ENCODE measurements at regions not wholly inside any gene's neighbourhood (a gene's known extent, or its start where the extent isn't known, plus 50 kb on each side); places are given as distances from the start of the nearest gene placed in this dataset.

DNA sequence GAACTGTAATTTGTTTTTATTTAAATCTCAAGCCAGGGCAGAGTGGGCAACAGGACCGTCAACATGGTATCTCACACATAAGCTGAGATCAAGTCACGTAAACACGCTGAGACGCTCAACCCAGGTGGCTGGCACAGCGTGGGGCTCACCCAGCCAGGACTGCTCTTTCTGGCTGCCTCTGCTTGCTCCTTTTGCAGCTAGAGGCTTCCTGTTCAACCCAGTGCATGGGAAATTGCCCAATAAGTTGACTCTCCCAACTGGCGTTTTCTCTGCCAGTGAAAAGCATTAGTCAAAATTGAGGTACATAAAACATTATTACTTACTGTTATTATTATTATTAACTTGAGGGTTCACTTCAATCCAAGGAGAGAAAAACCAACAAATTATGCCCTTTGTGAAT, 398.1 kb downstream of the NR2F2 start:
- no peak for DNase-seq
- H3K9me3 Mint-ChIP-seq (ENCODE audit: low read depth, unreplicated experiment): no peaks in the 10 kb centered on the region
- no peak overlapping the region for H3K4me3 Mint-ChIP-seq (ENCODE audit: low read depth, unreplicated experiment)
- CTCF ChIA-PET: no interaction called here
- no peaks in the 10 kb centered on the region for H3K27me3 Mint-ChIP-seq (ENCODE audit: unreplicated experiment)
- peaks cover 10% of the 10 kb centered on the region for H3K4me1 Mint-ChIP-seq (ENCODE audit: low read depth, unreplicated experiment)
- TF ChIP-seq CTCF (IDR thresholded peaks at IDR 0.05; ENCODE audit: unreplicated experiment): no peak
- no peak overlapping the region for H3K27ac Mint-ChIP-seq (ENCODE audit: unreplicated experiment)
- BruUV-seq (replicated peaks): no TSS peak
- no peaks in the 10 kb centered on the region for H3K36me3 Mint-ChIP-seq (ENCODE audit: insufficient read depth, unreplicated experiment)
- intact Hi-C loops (cut with micrococcal nuclease; ENCODE audit: unreplicated experiment): no loop called here

DNA sequence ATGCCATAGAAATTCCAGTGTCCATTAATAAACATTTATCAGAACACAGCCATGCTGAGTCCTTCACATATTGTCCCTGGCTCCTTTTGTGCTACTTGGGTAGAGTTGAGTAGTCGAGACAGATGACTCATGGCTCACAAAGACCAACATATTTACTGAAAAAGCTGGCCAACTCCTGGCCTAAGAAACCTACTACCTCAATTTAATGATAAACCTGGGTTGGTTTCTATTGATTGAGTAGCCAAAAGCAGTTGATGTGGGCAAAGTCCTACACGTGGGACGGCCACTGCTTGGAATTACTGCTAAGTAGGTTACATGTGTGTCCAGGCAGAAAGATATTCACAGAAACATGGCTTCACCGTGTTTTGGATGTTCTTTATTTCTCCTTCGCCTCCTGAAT, 402.2 kb downstream of the NR2F2 start:
- Mint-ChIP-seq H3K4me1 (ENCODE audit: low read depth, unreplicated experiment) (peaks cover 16% of the 10 kb centered on the region), H3K9me3 (ENCODE audit: low read depth, unreplicated experiment) (no peaks in the 10 kb centered on the region), H3K36me3 (ENCODE audit: insufficient read depth, unreplicated experiment) (no peaks in the 10 kb centered on the region), H3K4me3 (ENCODE audit: low read depth, unreplicated experiment) (no peak overlapping the region), H3K27ac (ENCODE audit: unreplicated experiment) (no peak overlapping the region), H3K27me3 (ENCODE audit: unreplicated experiment) (no peaks in the 10 kb centered on the region)
- CTCF ChIA-PET: interaction anchor here (1.6 kb wide), 1 partner anchor 10 kb away, joined by 6 read pairs; no protein-coding TSS in a partner anchor
- intact Hi-C loops (cut with micrococcal nuclease; ENCODE audit: unreplicated experiment): no loop called here
- BruUV-seq (replicated peaks): no TSS peak
- TF ChIP-seq CTCF (IDR thresholded peaks at IDR 0.05; ENCODE audit: unreplicated experiment): no peak
- DNase-seq: peak; percentile 30

DNA sequence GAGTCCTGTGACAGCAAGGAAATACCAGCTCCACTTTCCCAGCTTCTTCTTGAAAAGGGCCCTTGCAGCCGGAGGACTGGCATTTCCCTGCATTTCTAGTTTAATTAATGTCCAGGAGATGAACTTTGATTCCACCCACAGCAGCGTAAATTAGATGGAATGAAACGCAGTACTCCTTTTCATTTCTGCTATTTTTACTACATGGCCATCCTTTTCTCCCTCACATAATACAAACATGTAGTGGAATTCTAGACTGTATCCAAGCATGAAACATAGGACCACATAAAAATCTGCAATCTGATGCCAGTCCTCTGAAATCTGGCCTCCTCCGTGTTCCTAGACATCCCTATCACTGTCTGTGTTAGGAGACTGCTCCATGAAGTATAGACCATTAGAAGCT, 403.2 kb downstream of the NR2F2 start:
- no peaks in the 10 kb centered on the region for H3K27me3 Mint-ChIP-seq (ENCODE audit: unreplicated experiment)
- no peaks in the 10 kb centered on the region for H3K36me3 Mint-ChIP-seq (ENCODE audit: insufficient read depth, unreplicated experiment)
- H3K4me3 Mint-ChIP-seq (ENCODE audit: low read depth, unreplicated experiment): no peak overlapping the region
- intact Hi-C loops (cut with micrococcal nuclease; ENCODE audit: unreplicated experiment): no loop called here
- H3K9me3 Mint-ChIP-seq (ENCODE audit: low read depth, unreplicated experiment): no peaks in the 10 kb centered on the region
- TF ChIP-seq CTCF (IDR thresholded peaks at IDR 0.05; ENCODE audit: unreplicated experiment): no peak
- H3K27ac Mint-ChIP-seq (ENCODE audit: unreplicated experiment): no peak overlapping the region
- no TSS peak for BruUV-seq (replicated peaks)
- CTCF ChIA-PET: interaction anchor here (1.6 kb wide), 1 partner anchor 9 kb away, joined by 6 read pairs; no protein-coding TSS in a partner anchor
- peaks cover 16% of the 10 kb centered on the region for H3K4me1 Mint-ChIP-seq (ENCODE audit: low read depth, unreplicated experiment)
- no peak for DNase-seq

- no peak overlapping the region for H3K27ac Mint-ChIP-seq (ENCODE audit: unreplicated experiment)
- no peak for TF ChIP-seq CTCF (IDR thresholded peaks at IDR 0.05; ENCODE audit: unreplicated experiment)
- no peaks in the 10 kb centered on the region for H3K27me3 Mint-ChIP-seq (ENCODE audit: unreplicated experiment)
- no peaks in the 10 kb centered on the region for H3K9me3 Mint-ChIP-seq (ENCODE audit: low read depth, unreplicated experiment)
- peaks cover 16% of the 10 kb centered on the region for H3K4me1 Mint-ChIP-seq (ENCODE audit: low read depth, unreplicated experiment)
- no peak for DNase-seq
- no peaks in the 10 kb centered on the region for H3K36me3 Mint-ChIP-seq (ENCODE audit: insufficient read depth, unreplicated experiment)
- CTCF ChIA-PET: no interaction called here
- BruUV-seq (replicated peaks): no TSS peak
- H3K4me3 Mint-ChIP-seq (ENCODE audit: low read depth, unreplicated experiment): no peak overlapping the region
- intact Hi-C loops (cut with micrococcal nuclease; ENCODE audit: unreplicated experiment): no loop called here
Measured at GRCh38 chr15:96735632-96736240, 405.2 kb downstream of the NR2F2 start.

Data from Calu3 (cell line).